H1 (cell line): ENCODE measurements at regions not wholly inside any gene's neighbourhood (a gene's known extent, or its start where the extent isn't known, plus 50 kb on each side); places are given as distances from the start of the nearest gene placed in this dataset.

Source experiments
- CBX5 ChIP-seq: fragments of 300-800, 300-1000 bp; sonication (generic); IDR thresholded peaks from 2 replicates; pipeline ENCODE4 v1.7.1; 2016; ENCODE audit warnings: antibody characterized with exemption, low read length, low read depth
- CEBPB ChIP-seq: IDR thresholded peaks from 2 replicates; pipeline ENCODE4 v1.6.1; 2012; ENCODE audit warnings: low read depth, low read length
- CTCF ChIP-seq, 3 experiments: IDR thresholded peaks; 1 replicate in 2 of 3; 2 replicates in 1 of 3; pipeline versions ENCODE4 v1.5.1 to v1.6.1; 2011; ENCODE audit warnings: low read length in 3 of 3, mild to moderate bottlenecking in 3 of 3, inconsistent platforms in 2 of 3, low read depth in 1 of 3, moderate library complexity in 1 of 3; ENCODE audit not compliant: insufficient read depth in 1 of 3; ENCODE audit errors: control extremely low read depth in 1 of 3
- EZH2 ChIP-seq: fragments of 200-600 bp; sonication (generic); IDR thresholded peaks from 2 replicates; pipeline ENCODE4 v1.7.1; 2012; ENCODE audit warnings: low read depth, mild to moderate bottlenecking, moderate library complexity, low read length, inconsistent platforms; ENCODE audit not compliant: severe bottlenecking
- FOSL1 ChIP-seq: IDR thresholded peaks from 2 replicates; pipeline ENCODE4 v1.6.1; 2011; ENCODE audit warnings: mild to moderate bottlenecking, low read depth, low read length, moderate library complexity; ENCODE audit not compliant: insufficient read depth
- JUND ChIP-seq: IDR thresholded peaks from 2 replicates; pipeline ENCODE4 v1.6.1; 2011; ENCODE audit warnings: mild to moderate bottlenecking, improper control_type of control experiment, low read length
- PHF8 ChIP-seq: fragments of 200-600 bp; sonication (generic); conservative IDR thresholded peaks from 2 replicates; pipeline ENCODE4 v1.7.1; 2012; ENCODE audit warnings: low read depth, mild to moderate bottlenecking, inconsistent platforms, low read length, moderate library complexity
- POLR2A ChIP-seq, 2 experiments: IDR thresholded peaks; 1 replicate in 1 of 2; 2 replicates in 1 of 2; pipeline ENCODE4 v1.6.1; 2011; ENCODE audit warnings: low read depth in 2 of 2, low read length in 2 of 2, mild to moderate bottlenecking in 2 of 2; ENCODE audit errors: control extremely low read depth in 1 of 2
- POLR2AphosphoS5 ChIP-seq: IDR thresholded peaks from 2 replicates; pipeline ENCODE4 v1.6.1; 2011; ENCODE audit warnings: low read depth, low read length
- RBBP5 ChIP-seq: IDR thresholded peaks from 2 replicates; pipeline ENCODE4 v1.7.1; 2012; ENCODE audit warnings: low read depth, mild to moderate bottlenecking, inconsistent platforms, low read length, moderate library complexity, borderline replicate concordance
- RFX5 ChIP-seq: IDR thresholded peaks from 2 replicates; pipeline ENCODE4 v1.6.1; 2011; ENCODE audit warnings: low read depth, low read length, improper control_type of control experiment, borderline replicate concordance
- TBP ChIP-seq: IDR thresholded peaks from 2 replicates; pipeline ENCODE4 v1.6.1; 2011; ENCODE audit warnings: low read depth, low read length, improper control_type of control experiment
- TEAD4 ChIP-seq: IDR thresholded peaks from 2 replicates; pipeline ENCODE4 v1.6.1; 2012; ENCODE audit warnings: low read depth, low read length, inconsistent platforms, mixed read lengths

- no peak for TF ChIP-seq RFX5
- no peak for TF ChIP-seq POLR2A (IDR thresholded peaks at IDR 0.05; ENCODE audit: control extremely low read depth in 1 of 2, low read depth in 2 of 2, low read length in 2 of 2)
- TF ChIP-seq CTCF (IDR thresholded peaks at IDR 0.05; ENCODE audit: control extremely low read depth in 1 of 3, insufficient read depth in 1 of 3, low read depth in 1 of 3, low read length in 3 of 3) = no peak
- no peak for TF ChIP-seq CEBPB
- TF ChIP-seq RBBP5 = no peak
- TF ChIP-seq TBP = no peak
- no peak for TF ChIP-seq POLR2AphosphoS5
- TF ChIP-seq TEAD4 = no peak
- no peak for TF ChIP-seq EZH2
- no peak for TF ChIP-seq JUND
- TF ChIP-seq CBX5 = no peak
- no peak for TF ChIP-seq FOSL1
- no peak for TF ChIP-seq PHF8
These were observed 610.0 kb downstream of the RNF144A start for GRCh38 chr2:7527165-7527722.
